A673 (cell line): ENCODE measurements at regions not wholly inside any gene's neighbourhood (a gene's known extent, or its start where the extent isn't known, plus 50 kb on each side); places are given as distances from the start of the nearest gene placed in this dataset.

Source experiments
- BruUV-seq: library from RNA; stranded (reverse); fragments of 400-500 nt; replicated peaks from 2 replicates; lab custom pipeline; 2021; lab: Mats Ljungman, UMichigan
- CTCF ChIA-PET: fragments of 300-600 bp; sonication (Branson Sonifier 250); formaldehyde crosslinking; loops from one replicate; lab custom pipeline; 2022; ENCODE audit warnings: antibody characterized with exemption; lab: Charles Lee
- POLR2A ChIA-PET: fragments of 300-600 bp; sonication (Branson Sonifier 250); formaldehyde crosslinking; loops from one replicate; lab custom pipeline; 2022; ENCODE audit warnings: antibody characterized with exemption; ENCODE audit not compliant: low non-redundant PET; lab: Charles Lee
- DNase-seq: peaks from one replicate; pipeline ENCODE4 v3.0.0-alpha.2; 2015; ENCODE audit warnings: low spot score
- H3K27ac ChIP-seq: fragments of 200-600 bp; sonication (generic); 2 replicates; pipeline ENCODE4 v1.5.1; 2016; ENCODE audit warnings: mixed run types, low read depth, mild to moderate bottlenecking, mixed read lengths, antibody characterized with exemption, low read length; ENCODE audit not compliant: poor library complexity, severe bottlenecking
- H3K27me3 ChIP-seq: fragments of 200-600 bp; sonication (generic); replicated peaks from 2 replicates; pipeline ENCODE4 v1.6.1; 2017; ENCODE audit warnings: mixed run types, low read depth, mild to moderate bottlenecking, mixed read lengths, antibody characterized with exemption, low read length; ENCODE audit not compliant: insufficient read depth, poor library complexity
- H3K36me3 ChIP-seq: fragments of 200-600 bp; sonication (generic); 2 replicates; pipeline ENCODE4 v1.6.1; 2016; ENCODE audit warnings: mixed run types, mild to moderate bottlenecking, mixed read lengths, antibody characterized with exemption, low read length; ENCODE audit not compliant: insufficient read depth, poor library complexity, severe bottlenecking
- H3K4me1 ChIP-seq: fragments of 200-600 bp; sonication (generic); 2 replicates; pipeline ENCODE4 v1.6.1; 2017; ENCODE audit warnings: mixed run types, mild to moderate bottlenecking, mixed read lengths, antibody characterized with exemption, low read length; ENCODE audit not compliant: insufficient read depth, poor library complexity, severe bottlenecking
- H3K4me3 ChIP-seq: fragments of 200-600 bp; sonication (generic); 2 replicates; pipeline ENCODE4 v1.5.1; 2016; ENCODE audit warnings: low read depth, mixed run types, mild to moderate bottlenecking, mixed read lengths, low read length; ENCODE audit not compliant: poor library complexity, severe bottlenecking
- H3K9me3 ChIP-seq: fragments of 200-600 bp; sonication (generic); 2 replicates; pipeline ENCODE4 v1.6.1; 2016; ENCODE audit warnings: mixed run types, low read depth, mild to moderate bottlenecking, mixed read lengths, antibody characterized with exemption, low read length; ENCODE audit not compliant: poor library complexity, severe bottlenecking
- EZH2 ChIP-seq: fragments of 200-600 bp; sonication (generic); IDR thresholded peaks from 2 replicates; pipeline ENCODE4 v1.6.1; 2017; ENCODE audit warnings: borderline replicate concordance, low read depth, mild to moderate bottlenecking, mixed read lengths, antibody characterized with exemption, low read length; ENCODE audit not compliant: poor library complexity, severe bottlenecking
- intact Hi-C: fragments of 100-400 bp; cut with micrococcal nuclease; formaldehyde crosslinking; loops from one replicate; pipeline ENCODE4 v1.10.0; 2022; ENCODE audit not compliant: unreplicated experiment
- TF ChIP-seq, protein P1 (sequence below): fragments of 300-800, 200-600 bp; sonication (generic); conservative IDR thresholded peaks from 2 replicates; pipeline ENCODE4 v1.5.1; 2017; ENCODE audit warnings: low read depth, mild to moderate bottlenecking, antibody characterized with exemption, low read length, moderate library complexity, mixed read lengths

- Histone ChIP-seq H3K4me1 (no peaks in the 10 kb centered on the region), H3K27ac (no peak overlapping the region), H3K27me3 (no peaks in the 10 kb centered on the region), H3K9me3 (no peaks in the 10 kb centered on the region), H3K36me3 (no peaks in the 10 kb centered on the region), H3K4me3 (no peak overlapping the region)
- BruUV-seq: no TSS peak
- ChIA-PET CTCF (no interaction called here), POLR2A (no interaction called here)
- no peak for TF ChIP-seq EZH2
- DNase-seq: no peak
- intact Hi-C loops: no loop called here
These were observed 634.0 kb upstream of the CHRM3 start for GRCh38 chr1:238752327-238752726.

GRCh38 chr1:238745069-238745468 is 641.3 kb upstream of the CHRM3 start:
- H3K36me3 ChIP-seq: no peaks in the 10 kb centered on the region
- DNase-seq: no peak
- no TSS peak for BruUV-seq
- no peaks in the 10 kb centered on the region for H3K4me1 ChIP-seq
- no peak overlapping the region for H3K27ac ChIP-seq
- POLR2A ChIA-PET: no interaction called here
- CTCF ChIA-PET: no interaction called here
- no peak overlapping the region for H3K4me3 ChIP-seq
- TF ChIP-seq EZH2: no peak
- TF ChIP-seq, protein P1, sequence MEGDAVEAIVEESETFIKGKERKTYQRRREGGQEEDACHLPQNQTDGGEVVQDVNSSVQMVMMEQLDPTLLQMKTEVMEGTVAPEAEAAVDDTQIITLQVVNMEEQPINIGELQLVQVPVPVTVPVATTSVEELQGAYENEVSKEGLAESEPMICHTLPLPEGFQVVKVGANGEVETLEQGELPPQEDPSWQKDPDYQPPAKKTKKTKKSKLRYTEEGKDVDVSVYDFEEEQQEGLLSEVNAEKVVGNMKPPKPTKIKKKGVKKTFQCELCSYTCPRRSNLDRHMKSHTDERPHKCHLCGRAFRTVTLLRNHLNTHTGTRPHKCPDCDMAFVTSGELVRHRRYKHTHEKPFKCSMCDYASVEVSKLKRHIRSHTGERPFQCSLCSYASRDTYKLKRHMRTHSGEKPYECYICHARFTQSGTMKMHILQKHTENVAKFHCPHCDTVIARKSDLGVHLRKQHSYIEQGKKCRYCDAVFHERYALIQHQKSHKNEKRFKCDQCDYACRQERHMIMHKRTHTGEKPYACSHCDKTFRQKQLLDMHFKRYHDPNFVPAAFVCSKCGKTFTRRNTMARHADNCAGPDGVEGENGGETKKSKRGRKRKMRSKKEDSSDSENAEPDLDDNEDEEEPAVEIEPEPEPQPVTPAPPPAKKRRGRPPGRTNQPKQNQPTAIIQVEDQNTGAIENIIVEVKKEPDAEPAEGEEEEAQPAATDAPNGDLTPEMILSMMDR: no peak
- no peaks in the 10 kb centered on the region for H3K27me3 ChIP-seq
- intact Hi-C loops: no loop called here
- H3K9me3 ChIP-seq: no peaks in the 10 kb centered on the region

- Histone ChIP-seq H3K27ac (no peak overlapping the region), H3K9me3 (no peaks in the 10 kb centered on the region), H3K4me1 (no peaks in the 10 kb centered on the region), H3K27me3 (no peaks in the 10 kb centered on the region), H3K36me3 (no peaks in the 10 kb centered on the region), H3K4me3 (no peak overlapping the region)
- POLR2A ChIA-PET: no interaction called here
- CTCF ChIA-PET: no interaction called here
- intact Hi-C loops: no loop called here
- BruUV-seq: no TSS peak
- DNase-seq: no peak
- TF ChIP-seq, protein P1: no peak
- TF ChIP-seq EZH2: no peak
These were observed 647.5 kb upstream of the CHRM3 start for GRCh38 chr1:238738892-238739291.

- ChIA-PET CTCF (no interaction called here), POLR2A (no interaction called here)
- no peaks in the 10 kb centered on the region for H3K36me3 ChIP-seq
- no peaks in the 10 kb centered on the region for H3K4me1 ChIP-seq
- no peaks in the 10 kb centered on the region for H3K9me3 ChIP-seq
- TF ChIP-seq, protein P1: no peak
- no peak for TF ChIP-seq EZH2
- DNase-seq: no peak
- no peak overlapping the region for H3K27ac ChIP-seq
- intact Hi-C loops: no loop called here
- no peak overlapping the region for H3K4me3 ChIP-seq
- BruUV-seq: no TSS peak
- H3K27me3 ChIP-seq: no peaks in the 10 kb centered on the region
These were observed 658.7 kb upstream of the CHRM3 start for GRCh38 chr1:238727670-238728069.
